Activated T-cell treated with anti-CD3 and anti-CD28 coated beads, Interleukin-2, amount 50 U/mL, for 72 hours (primary cell): ENCODE measurements at regions not wholly inside any gene's neighbourhood (a gene's known extent, or its start where the extent isn't known, plus 50 kb on each side); places are given as distances from the start of the nearest gene placed in this dataset.

ENCODE experiments used
- ATAC-seq, 2 donors: fragments of 150-1000 bp; cut with Tn5 transposase; replicated peaks in 1 of 2; 2 replicates each; pipeline ENCODE4 v1.10.0; 2021; ENCODE audit warnings: moderate library complexity in 2 of 2, mild to moderate bottlenecking in 1 of 2
- DNase-seq, 2 donors: peaks; one replicate each; pipeline ENCODE4 v3.0.0; 2021 to 2022; ENCODE audit warnings: mixed read lengths in 1 of 2
- H3K27ac Mint-ChIP-seq: one replicate; pipeline ENCODE4 v1.8.0; 2022; ENCODE audit warnings: mild to moderate bottlenecking, moderate library complexity, mixed read lengths
- H3K27me3 Mint-ChIP-seq: one replicate; pipeline ENCODE4 v1.8.0; 2022; ENCODE audit warnings: low read depth, mixed read lengths
- H3K36me3 Mint-ChIP-seq, 2 donors: one replicate each; pipeline ENCODE4 v1.8.0; 2022; ENCODE audit warnings: mixed read lengths in 2 of 2, mild to moderate bottlenecking in 1 of 2; ENCODE audit not compliant: insufficient read depth in 2 of 2
- H3K4me1 Mint-ChIP-seq: one replicate; pipeline ENCODE4 v1.8.0; 2022; ENCODE audit warnings: low read depth, mixed read lengths
- H3K4me3 Mint-ChIP-seq, 2 donors: one replicate each; pipeline ENCODE4 v1.8.0; 2022; ENCODE audit warnings: mild to moderate bottlenecking in 2 of 2, mixed read lengths in 2 of 2, moderate library complexity in 2 of 2
- H3K9me3 Mint-ChIP-seq, 2 donors: one replicate each; pipeline ENCODE4 v1.8.0; 2022; ENCODE audit warnings: mixed read lengths in 2 of 2

DNA sequence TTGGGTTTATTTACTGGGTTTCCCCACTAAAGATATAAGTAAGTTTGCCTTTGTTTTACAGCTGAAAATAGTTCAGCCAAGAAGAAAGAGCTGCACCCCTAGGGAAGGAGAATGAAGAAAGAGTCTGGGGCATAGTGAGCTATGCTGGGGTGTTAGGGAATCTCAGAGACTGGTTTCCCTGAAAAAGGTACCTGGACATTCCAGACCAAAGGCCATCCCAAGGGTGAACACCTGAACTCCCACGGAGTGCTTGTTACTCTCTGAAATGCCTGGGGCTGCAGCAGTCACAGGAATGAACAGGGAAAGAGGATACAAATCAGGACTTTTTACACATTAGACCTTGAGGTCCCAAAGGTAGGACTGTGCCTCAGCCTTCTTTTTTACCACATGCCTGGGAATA, 337.6 kb upstream of the SLC10A2 start:
- DNase-seq = no peak
- ATAC-seq = no peak
- Mint-ChIP-seq H3K4me3 (no peak overlapping the region), H3K27me3 (no peaks in the 10 kb centered on the region), H3K36me3 (no peaks in the 10 kb centered on the region), H3K4me1 (no peaks in the 10 kb centered on the region), H3K9me3 (peaks cover 0 to 2% of the 10 kb centered on the region in 2 donors), H3K27ac (no peak overlapping the region)

DNA sequence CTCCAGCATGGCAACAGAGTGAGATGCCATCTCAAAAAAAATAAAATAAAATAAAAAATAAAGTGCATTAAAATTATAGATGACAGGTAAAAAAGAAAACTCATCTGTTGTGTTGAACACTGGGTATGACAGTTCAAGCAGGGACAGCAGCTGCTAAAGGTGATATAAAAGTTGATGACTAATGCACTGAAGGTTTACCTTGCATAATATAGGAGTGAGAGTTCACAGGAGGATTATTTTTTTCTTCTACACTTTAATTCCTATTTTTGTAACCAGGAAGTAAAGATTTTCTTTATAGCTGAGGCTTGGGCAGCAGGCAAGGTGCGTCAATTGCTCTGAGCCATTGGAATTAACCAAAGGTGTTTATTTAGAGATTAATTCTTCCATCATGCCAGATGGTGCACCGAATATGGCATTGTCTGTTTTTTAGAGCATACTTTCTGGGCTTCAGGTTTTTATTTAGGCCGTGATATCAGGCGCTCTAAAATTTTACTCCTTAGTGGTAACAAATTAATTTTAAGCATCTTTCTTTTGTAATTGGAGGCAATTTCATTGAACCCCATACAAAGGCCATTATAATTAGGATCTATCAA, 337.0 kb upstream of the SLC10A2 start:
- no peak for ATAC-seq
- Mint-ChIP-seq H3K27me3 (no peaks in the 10 kb centered on the region), H3K9me3 (peaks cover 0 to 2% of the 10 kb centered on the region in 2 donors), H3K27ac (no peak overlapping the region), H3K36me3 (no peaks in the 10 kb centered on the region), H3K4me1 (no peaks in the 10 kb centered on the region), H3K4me3 (no peak overlapping the region)
- DNase-seq = no peak

DNA sequence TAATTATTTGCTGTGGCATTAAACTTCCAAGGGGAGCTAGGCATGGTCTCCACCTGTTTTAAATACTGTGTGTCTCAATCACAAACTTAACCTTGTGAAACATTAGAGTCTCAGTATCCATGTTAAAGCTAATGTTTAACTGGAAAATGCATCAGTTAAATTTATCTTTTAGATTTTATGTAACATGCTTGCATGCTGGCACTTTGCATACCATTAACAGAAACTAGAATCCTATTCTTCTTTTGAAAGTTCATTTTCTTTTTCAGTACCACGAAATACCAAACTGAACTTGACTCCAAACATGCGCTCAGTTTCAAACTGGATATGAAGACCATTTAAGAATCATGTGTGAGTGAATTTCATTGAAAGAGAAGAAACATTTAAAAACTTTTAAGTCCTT, 328.9 kb upstream of the SLC10A2 start:
- ATAC-seq (no peak), DNase-seq (no peak)
- no peak overlapping the region for H3K4me3 Mint-ChIP-seq
- H3K4me1 Mint-ChIP-seq = no peaks in the 10 kb centered on the region
- H3K9me3 Mint-ChIP-seq = no peaks in the 10 kb centered on the region
- no peaks in the 10 kb centered on the region for H3K27me3 Mint-ChIP-seq
- no peak overlapping the region for H3K27ac Mint-ChIP-seq
- H3K36me3 Mint-ChIP-seq = no peaks in the 10 kb centered on the region

DNA sequence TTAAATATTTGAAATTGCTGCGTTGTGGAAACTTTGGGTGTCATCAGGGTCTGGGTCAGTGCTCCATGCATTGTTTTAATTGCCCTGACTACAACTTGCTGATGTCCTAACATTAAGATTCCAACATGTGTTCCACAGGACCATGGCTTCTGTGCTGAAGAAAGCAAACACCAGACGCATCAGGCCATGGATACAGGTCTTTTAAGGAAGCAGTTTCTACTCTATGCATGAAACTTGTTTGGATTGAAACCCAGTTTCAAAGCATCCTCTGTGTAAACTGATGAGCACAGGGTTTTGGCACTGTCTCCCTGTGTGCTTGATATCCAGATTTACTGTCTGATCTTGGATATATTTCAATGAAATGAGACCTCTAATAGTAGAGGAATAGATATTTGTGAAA, 328.4 kb upstream of the SLC10A2 start:
- no peaks in the 10 kb centered on the region for H3K4me1 Mint-ChIP-seq
- no peaks in the 10 kb centered on the region for H3K9me3 Mint-ChIP-seq
- no peak overlapping the region for H3K4me3 Mint-ChIP-seq
- ATAC-seq = no peak
- no peaks in the 10 kb centered on the region for H3K27me3 Mint-ChIP-seq
- no peak for DNase-seq
- no peaks in the 10 kb centered on the region for H3K36me3 Mint-ChIP-seq
- no peak overlapping the region for H3K27ac Mint-ChIP-seq

DNA sequence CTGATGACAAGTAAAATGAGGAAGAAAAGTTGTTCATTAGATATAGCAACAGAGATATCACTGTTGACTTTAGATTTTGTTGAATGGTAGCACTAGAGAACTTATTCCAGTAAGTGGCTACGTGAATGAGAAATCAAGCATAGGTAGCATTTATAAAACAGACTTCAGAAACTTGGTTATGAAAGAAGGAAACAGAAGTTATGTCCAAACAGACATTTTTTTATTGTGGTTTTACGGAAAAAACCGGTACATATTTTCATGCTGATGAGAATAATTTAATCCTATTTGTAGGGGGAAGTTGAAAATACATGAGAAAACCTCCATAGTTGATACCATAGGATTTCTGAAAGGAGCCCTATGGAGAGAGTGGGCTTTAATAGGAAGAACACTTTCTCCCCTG, 325.7 kb upstream of the SLC10A2 start:
- Mint-ChIP-seq H3K36me3 (no peaks in the 10 kb centered on the region), H3K27me3 (no peaks in the 10 kb centered on the region), H3K9me3 (no peaks in the 10 kb centered on the region), H3K4me1 (no peaks in the 10 kb centered on the region), H3K4me3 (no peak overlapping the region), H3K27ac (no peak overlapping the region)
- ATAC-seq (no peak), DNase-seq (no peak)

DNA sequence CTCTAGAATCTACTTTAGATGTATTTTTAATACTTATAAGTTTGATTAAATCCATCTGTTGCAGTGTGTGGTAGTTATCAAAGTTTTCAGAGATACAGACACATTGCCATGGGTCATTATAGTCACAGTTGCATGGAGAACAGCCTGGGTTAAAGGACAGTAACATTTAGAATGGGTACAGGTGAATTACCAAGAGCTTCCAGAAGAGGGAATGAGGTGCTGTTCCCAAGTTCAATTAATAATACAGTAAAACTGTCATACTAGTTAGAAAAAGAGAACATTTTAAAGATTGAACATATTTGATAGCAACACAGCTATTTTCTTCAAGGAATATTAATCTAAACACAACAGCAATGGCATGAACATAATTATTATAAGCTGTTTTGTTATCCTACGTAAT, 322.6 kb upstream of the SLC10A2 start:
- DNase-seq (no peak), ATAC-seq (no peak)
- H3K27me3 Mint-ChIP-seq = no peaks in the 10 kb centered on the region
- H3K27ac Mint-ChIP-seq = no peak overlapping the region
- H3K9me3 Mint-ChIP-seq = no peaks in the 10 kb centered on the region
- H3K4me3 Mint-ChIP-seq = no peak overlapping the region
- H3K4me1 Mint-ChIP-seq = no peaks in the 10 kb centered on the region
- H3K36me3 Mint-ChIP-seq = no peaks in the 10 kb centered on the region

DNA sequence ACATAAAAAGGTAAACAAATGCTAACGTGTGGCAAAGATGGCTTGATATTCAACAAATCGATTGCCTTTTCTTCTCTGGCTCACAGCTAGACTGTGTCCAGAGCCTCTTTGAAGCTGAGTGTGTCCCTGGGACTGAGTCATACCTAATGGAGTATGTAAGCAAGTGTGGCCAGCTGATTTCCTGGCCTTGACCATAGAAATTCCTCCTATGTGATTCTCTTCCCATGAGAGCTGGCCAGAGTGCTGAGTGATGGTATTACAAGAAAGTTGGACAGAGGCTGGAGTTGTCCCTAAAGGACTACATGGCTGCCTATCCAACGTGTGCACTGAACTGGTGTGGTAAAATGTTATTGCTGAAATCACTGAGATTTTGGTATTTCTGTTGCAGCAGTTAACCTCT, 320.1 kb upstream of the SLC10A2 start:
- ATAC-seq = no peak
- no peaks in the 10 kb centered on the region for H3K36me3 Mint-ChIP-seq
- H3K9me3 Mint-ChIP-seq = peaks cover 4 to 7% of the 10 kb centered on the region in 2 donors
- no peaks in the 10 kb centered on the region for H3K27me3 Mint-ChIP-seq
- no peak overlapping the region for H3K27ac Mint-ChIP-seq
- no peak for DNase-seq
- H3K4me3 Mint-ChIP-seq = no peak overlapping the region
- H3K4me1 Mint-ChIP-seq = no peaks in the 10 kb centered on the region

DNA sequence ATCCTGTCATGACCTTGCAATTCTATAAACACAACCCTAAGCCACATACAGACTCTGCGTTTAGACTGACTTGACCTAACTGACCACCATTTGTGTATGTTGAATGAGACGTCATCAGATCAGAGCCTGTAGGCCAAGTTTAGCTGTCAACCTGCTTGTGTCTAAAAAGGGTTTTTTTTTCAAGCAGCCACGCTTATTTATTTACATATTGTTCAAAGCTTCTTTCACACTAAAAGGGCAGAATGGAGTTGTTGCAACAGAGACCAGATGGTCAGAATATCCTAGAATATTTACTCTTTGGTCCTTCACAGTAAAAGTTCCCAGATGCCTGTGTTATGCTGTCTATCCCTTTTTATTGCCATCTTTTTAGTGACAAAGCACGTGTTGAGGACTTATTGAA, 307.7 kb upstream of the SLC10A2 start:
- DNase-seq (no peak), ATAC-seq (no peak)
- no peak overlapping the region for H3K4me3 Mint-ChIP-seq
- H3K4me1 Mint-ChIP-seq = no peaks in the 10 kb centered on the region
- H3K27ac Mint-ChIP-seq = no peak overlapping the region
- H3K27me3 Mint-ChIP-seq = no peaks in the 10 kb centered on the region
- H3K9me3 Mint-ChIP-seq = peaks cover 9 to 10% of the 10 kb centered on the region in 2 donors
- no peaks in the 10 kb centered on the region for H3K36me3 Mint-ChIP-seq

DNA sequence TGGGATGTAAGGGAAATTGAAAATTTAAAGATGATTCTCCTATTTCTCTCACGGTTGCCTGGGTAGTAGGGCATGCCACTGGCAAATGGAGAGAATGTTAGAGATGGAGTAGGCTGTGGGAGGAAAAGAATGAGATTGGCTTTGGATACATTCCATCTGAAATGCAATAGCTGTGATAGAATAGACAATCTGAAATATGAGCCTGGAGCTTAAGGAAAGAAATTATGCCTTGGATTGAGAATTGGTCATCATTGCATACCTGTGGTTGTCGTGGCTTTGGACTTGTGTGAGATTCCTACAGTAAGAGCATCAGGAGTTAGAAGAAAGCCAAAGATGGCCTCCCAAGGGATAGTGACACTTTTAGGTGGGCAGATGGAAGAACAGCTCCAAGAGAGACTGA, 305.1 kb upstream of the SLC10A2 start:
- no peak overlapping the region for H3K4me3 Mint-ChIP-seq

DNA sequence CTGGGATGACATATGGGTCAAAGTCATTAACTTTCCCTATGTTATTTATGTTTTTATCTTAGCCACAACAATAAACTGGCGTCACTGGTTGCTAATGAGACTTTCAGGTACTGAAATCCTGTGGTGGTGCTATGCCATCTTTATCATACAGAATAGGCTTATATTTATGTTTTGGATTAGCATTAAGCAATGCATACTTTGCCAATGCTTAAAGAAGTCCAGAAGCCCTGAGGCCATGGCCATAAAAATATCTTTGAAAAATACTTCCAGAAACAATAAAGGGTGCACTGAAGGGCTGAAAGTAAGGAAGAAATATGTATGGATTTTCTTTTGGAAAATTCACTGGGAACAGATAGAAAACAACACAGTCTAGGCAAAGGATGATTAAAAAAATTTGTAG, 304.6 kb upstream of the SLC10A2 start:
- Mint-ChIP-seq H3K4me3 (no peak overlapping the region), H3K27me3 (no peaks in the 10 kb centered on the region), H3K36me3 (no peaks in the 10 kb centered on the region), H3K9me3 (peaks cover 1 to 3% of the 10 kb centered on the region in 2 donors), H3K4me1 (no peaks in the 10 kb centered on the region), H3K27ac (no peak overlapping the region)
- DNase-seq (no peak), ATAC-seq (no peak)

More for the DNA sequence above, 305.1 kb upstream of the SLC10A2 start:
- H3K27me3 Mint-ChIP-seq = no peaks in the 10 kb centered on the region
- no peak for DNase-seq
- no peaks in the 10 kb centered on the region for H3K36me3 Mint-ChIP-seq
- no peak for ATAC-seq
- no peak overlapping the region for H3K27ac Mint-ChIP-seq
- H3K9me3 Mint-ChIP-seq = peaks cover 3 to 5% of the 10 kb centered on the region in 2 donors
- H3K4me1 Mint-ChIP-seq = no peaks in the 10 kb centered on the region

DNA sequence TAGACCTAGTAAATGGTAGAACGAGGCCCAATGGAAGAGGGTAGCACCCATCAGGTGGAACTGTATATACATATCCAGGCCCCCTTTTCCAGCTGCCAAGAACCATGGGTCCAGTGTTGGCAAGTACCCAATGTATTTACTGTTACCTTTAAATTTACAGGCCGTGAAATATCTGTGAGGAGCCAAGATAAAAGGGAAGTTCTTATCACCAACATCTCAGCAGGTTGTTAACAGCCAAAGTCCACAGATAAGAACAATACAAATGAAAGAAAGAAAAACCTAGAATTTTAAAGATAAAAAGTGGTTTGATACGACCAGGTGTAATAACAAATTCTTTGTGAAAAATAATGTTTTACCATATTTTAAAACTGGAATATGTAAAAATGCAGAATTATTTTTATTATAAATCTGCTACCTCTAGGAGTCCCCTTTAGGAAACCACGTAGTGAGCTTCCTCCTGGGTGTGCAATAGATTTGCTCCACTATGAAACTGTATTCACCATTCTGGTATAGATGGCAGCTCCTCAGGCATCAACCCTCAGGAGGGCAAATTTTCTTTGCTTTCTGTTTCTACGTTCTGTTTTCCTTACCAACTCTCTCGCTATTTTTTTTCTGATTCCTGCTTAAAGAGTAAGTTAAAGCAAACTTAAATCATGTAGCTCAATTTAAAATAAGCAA, 292.2 kb upstream of the SLC10A2 start:
- DNase-seq = no peak
- no peak for ATAC-seq
- no peaks in the 10 kb centered on the region for H3K4me1 Mint-ChIP-seq

DNA sequence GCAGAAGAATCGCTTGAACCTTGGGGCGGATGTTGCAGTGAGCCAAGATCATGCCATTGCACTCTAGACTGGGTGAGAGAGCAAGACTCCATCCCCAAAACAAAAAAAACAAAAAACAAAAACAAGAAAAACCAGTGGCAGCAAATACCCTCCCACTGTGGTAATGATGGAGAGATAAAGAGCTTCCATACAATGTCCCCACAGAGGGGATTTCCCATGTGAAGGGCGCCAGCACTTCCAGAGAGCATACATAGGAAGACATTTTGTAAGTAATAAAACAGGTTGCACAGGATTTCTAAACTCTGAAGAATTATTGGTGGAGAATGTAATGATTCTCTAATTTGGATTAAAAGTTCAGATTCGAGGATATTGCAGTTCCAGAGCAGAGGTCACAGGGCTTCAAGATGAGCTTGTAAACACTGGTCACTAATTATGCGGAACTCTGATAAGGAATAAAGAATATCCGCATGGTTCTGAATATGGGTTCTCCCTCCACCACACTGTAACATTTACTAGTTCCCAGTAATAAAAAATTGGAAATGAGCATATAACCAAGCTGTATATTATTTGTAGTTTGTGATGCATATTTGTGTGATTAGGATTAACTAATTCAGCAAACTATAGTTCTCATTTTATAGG, 290.1 kb upstream of the SLC10A2 start:
- H3K36me3 Mint-ChIP-seq = no peaks in the 10 kb centered on the region
- no peak overlapping the region for H3K4me3 Mint-ChIP-seq
- no peak overlapping the region for H3K27ac Mint-ChIP-seq
- no peaks in the 10 kb centered on the region for H3K27me3 Mint-ChIP-seq
- no peaks in the 10 kb centered on the region for H3K4me1 Mint-ChIP-seq
- ATAC-seq (no peak), DNase-seq (no peak)
- H3K9me3 Mint-ChIP-seq = peaks cover 5 to 10% of the 10 kb centered on the region in 2 donors

More for the DNA sequence above, 292.2 kb upstream of the SLC10A2 start:
- peaks cover 5 to 10% of the 10 kb centered on the region in 2 donors for H3K9me3 Mint-ChIP-seq
- no peak overlapping the region for H3K4me3 Mint-ChIP-seq
- H3K27me3 Mint-ChIP-seq = no peaks in the 10 kb centered on the region
- H3K27ac Mint-ChIP-seq = no peak overlapping the region
- H3K36me3 Mint-ChIP-seq = no peaks in the 10 kb centered on the region

DNA sequence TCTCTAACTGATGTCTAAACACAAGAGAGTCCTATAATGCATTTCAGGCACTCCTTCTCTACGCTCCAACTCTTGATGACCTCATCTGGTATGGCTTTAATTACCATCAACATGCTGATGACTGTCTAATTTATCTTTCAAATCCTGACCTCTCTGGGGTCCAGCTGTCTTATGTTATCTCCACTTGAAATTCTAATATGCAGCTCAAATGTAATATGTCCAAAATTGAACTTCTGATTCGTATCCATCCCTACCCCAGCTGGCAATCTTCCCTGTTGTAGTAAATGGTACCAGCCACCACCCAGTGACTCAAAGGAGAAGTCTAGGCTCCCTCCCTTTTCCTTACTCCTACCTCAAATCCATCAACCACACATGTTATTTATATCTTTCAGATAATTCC, 288.0 kb upstream of the SLC10A2 start:
- no peak overlapping the region for H3K4me3 Mint-ChIP-seq
- DNase-seq (no peak), ATAC-seq (no peak)
- no peaks in the 10 kb centered on the region for H3K36me3 Mint-ChIP-seq
- peaks cover 5 to 8% of the 10 kb centered on the region in 2 donors for H3K9me3 Mint-ChIP-seq
- no peaks in the 10 kb centered on the region for H3K27me3 Mint-ChIP-seq
- H3K27ac Mint-ChIP-seq = no peak overlapping the region
- H3K4me1 Mint-ChIP-seq = no peaks in the 10 kb centered on the region
